GM23338 (cell line): ENCODE measurements at regions not wholly inside any gene's neighbourhood (a gene's known extent, or its start where the extent isn't known, plus 50 kb on each side); places are given as distances from the start of the nearest gene placed in this dataset.

ENCODE experiments used
- ATAC-seq: fragments of 200-7000 bp; cut with Tn5 transposase; 3 replicates; pipeline ENCODE4 v1.9.1; 2020
- DNase-seq: peaks from one replicate; pipeline ENCODE4 v3.0.0-alpha.2; 2015; ENCODE audit warnings: low spot score
- H2AFZ ChIP-seq: fragments of 200-600 bp; sonication (generic); 2 replicates; pipeline ENCODE4 v1.8.0; 2016; ENCODE audit warnings: antibody characterized with exemption, mild to moderate bottlenecking, moderate library complexity
- H3F3A ChIP-seq: fragments of 200-600 bp; sonication (generic); replicated peaks from 2 replicates; pipeline ENCODE4 v1.8.0; 2017; ENCODE audit warnings: antibody characterized with exemption, mixed run types, low read depth
- H3K27ac ChIP-seq: fragments of 200-600 bp; sonication (generic); 2 replicates; pipeline ENCODE4 v1.6.1; 2016; ENCODE audit warnings: low read depth
- H3K27me3 ChIP-seq: fragments of 200-600 bp; sonication (generic); 2 replicates; pipeline ENCODE4 v1.8.0; 2016; ENCODE audit warnings: mild to moderate bottlenecking, mixed run types, moderate library complexity; ENCODE audit not compliant: insufficient read depth
- H3K36me3 ChIP-seq: fragments of 200-600 bp; sonication (generic); 2 replicates; pipeline ENCODE4 v1.8.0; 2016; ENCODE audit warnings: mild to moderate bottlenecking; ENCODE audit not compliant: insufficient read depth
- H3K4me1 ChIP-seq: fragments of 200-600 bp; sonication (generic); 2 replicates; pipeline ENCODE4 v1.8.0; 2016; ENCODE audit warnings: mild to moderate bottlenecking, moderate library complexity; ENCODE audit not compliant: insufficient read depth
- H3K4me2 ChIP-seq: fragments of 200-600 bp; sonication (generic); 2 replicates; pipeline ENCODE4 v1.7.1; 2017; ENCODE audit warnings: mixed run types
- H3K4me3 ChIP-seq: fragments of 200-600 bp; sonication (generic); 2 replicates; pipeline ENCODE4 v1.6.1; 2016; ENCODE audit warnings: mixed run types
- H3K79me2 ChIP-seq: fragments of 200-600 bp; sonication (generic); replicated peaks from 2 replicates; pipeline ENCODE4 v1.8.0; 2017; ENCODE audit warnings: mild to moderate bottlenecking; ENCODE audit not compliant: insufficient read depth
- H3K9me2 ChIP-seq: fragments of 200-600 bp; sonication (generic); 2 replicates; pipeline ENCODE4 v1.8.0; 2017; ENCODE audit not compliant: insufficient read depth
- H4K20me1 ChIP-seq: fragments of 200-600 bp; sonication (generic); replicated peaks from 2 replicates; pipeline ENCODE4 v1.8.0; 2017; ENCODE audit warnings: mild to moderate bottlenecking; ENCODE audit not compliant: insufficient read depth
- H3K27ac Mint-ChIP-seq: 2 replicates; pipeline ENCODE4 v1.8.0; 2020; ENCODE audit warnings: inconsistent platforms, mild to moderate bottlenecking, moderate library complexity, mixed read lengths
- H3K27me3 Mint-ChIP-seq: 3 replicates; pipeline ENCODE4 v1.8.0; 2022; ENCODE audit warnings: low read depth, mild to moderate bottlenecking, moderate library complexity, mixed read lengths, inconsistent platforms; ENCODE audit not compliant: insufficient read depth, poor library complexity
- H3K36me3 Mint-ChIP-seq: 3 replicates; pipeline ENCODE4 v1.8.0; 2021; ENCODE audit warnings: low read depth, mild to moderate bottlenecking, inconsistent platforms, moderate library complexity, mixed read lengths
- H3K4me1 Mint-ChIP-seq: 3 replicates; pipeline ENCODE4 v1.8.0; 2020; ENCODE audit warnings: mild to moderate bottlenecking, inconsistent platforms, mixed read lengths
- H3K4me3 Mint-ChIP-seq: 3 replicates; pipeline ENCODE4 v1.8.0; 2021; ENCODE audit warnings: moderate library complexity, mild to moderate bottlenecking, inconsistent platforms, mixed read lengths
- H3K9me3 Mint-ChIP-seq: 3 replicates; pipeline ENCODE4 v1.8.0; 2020; ENCODE audit warnings: moderate library complexity, mild to moderate bottlenecking, inconsistent platforms, mixed read lengths
- CREB1 ChIP-seq: fragments of 250-450 bp; sonication (Bioruptor Pico); IDR thresholded peaks from 2 replicates; pipeline ENCODE4 v1.5.0; 2020; ENCODE audit warnings: low read depth, mild to moderate bottlenecking, moderate library complexity
- CTCF ChIP-seq, 2 experiments: fragments of 200-600 bp in 1 of 2; sonication (generic) in 1 of 2; conservative IDR thresholded peaks; 2 replicates each; pipeline versions ENCODE4 v1.5.1 to v1.6.1; 2016 to 2017; ENCODE audit warnings: antibody characterized with exemption in 2 of 2, low read depth in 2 of 2, mild to moderate bottlenecking in 2 of 2, moderate library complexity in 1 of 2
- ETS1 ChIP-seq: IDR thresholded peaks from 2 replicates; pipeline ENCODE4 v1.6.1; 2016; ENCODE audit warnings: antibody characterized with exemption
- EZH2 ChIP-seq: fragments of 200-600 bp; sonication (generic); IDR thresholded peaks from one replicate; pipeline ENCODE4 v1.8.0; 2017; ENCODE audit warnings: antibody characterized with exemption, mild to moderate bottlenecking, low read depth; ENCODE audit not compliant: unreplicated experiment
- EZH2phosphoT487 ChIP-seq: fragments of 200-600 bp; sonication (generic); IDR thresholded peaks from one replicate; pipeline ENCODE4 v1.8.1; 2018; ENCODE audit warnings: antibody characterized with exemption; ENCODE audit not compliant: unreplicated experiment
- JUNB ChIP-seq: IDR thresholded peaks from one replicate; pipeline ENCODE4 v1.6.1; 2016; ENCODE audit warnings: antibody characterized with exemption; ENCODE audit not compliant: unreplicated experiment
- NANOG ChIP-seq: IDR thresholded peaks from 2 replicates; pipeline ENCODE4 v1.6.1; 2016; ENCODE audit warnings: antibody characterized with exemption, borderline replicate concordance
- POLR2AphosphoS5 ChIP-seq: IDR thresholded peaks from 2 replicates; pipeline ENCODE4 v1.6.1; 2016; ENCODE audit warnings: antibody characterized with exemption, low read depth
- REST ChIP-seq: IDR thresholded peaks from one replicate; pipeline ENCODE4 v1.6.1; 2018; ENCODE audit warnings: antibody characterized with exemption; ENCODE audit not compliant: unreplicated experiment
- STAT1 ChIP-seq: IDR thresholded peaks from one replicate; pipeline ENCODE4 v1.6.1; 2016; ENCODE audit warnings: antibody characterized with exemption; ENCODE audit not compliant: unreplicated experiment
- ZNF114 ChIP-seq: fragments of 250-450 bp; sonication (Bioruptor Pico); IDR thresholded peaks from 2 replicates; pipeline ENCODE4 v1.5.0; 2020; ENCODE audit warnings: mild to moderate bottlenecking, moderate library complexity
- ZNF331 ChIP-seq: fragments of 250-450 bp; sonication (Bioruptor Pico); IDR thresholded peaks from 2 replicates; pipeline ENCODE4 v1.5.0; 2020; ENCODE audit warnings: low read depth, mild to moderate bottlenecking, moderate library complexity
- ZNF462 ChIP-seq: fragments of 250-450 bp; sonication (Bioruptor Pico); IDR thresholded peaks from 2 replicates; pipeline ENCODE4 v1.5.0; 2020; ENCODE audit warnings: mild to moderate bottlenecking, moderate library complexity

GRCh38 chr10:90193240-90193985 is 492.0 kb downstream of the KIF20B start:
- Histone ChIP-seq H3K36me3 (no peaks in the 10 kb centered on the region), H3K27ac (no peak overlapping the region), H3K4me3 (no peak overlapping the region), H3K9me2 (no peaks in the 10 kb centered on the region; the same call in 1 of the 2 replicates), H3K27me3 (no peaks in the 10 kb centered on the region), H3K4me1 (no peaks in the 10 kb centered on the region), H3K4me2 (no peak overlapping the region), H2AFZ (no peak overlapping the region), H4K20me1 (no peaks in the 10 kb centered on the region), H3K79me2 (no peaks in the 10 kb centered on the region), H3F3A (no peaks in the 10 kb centered on the region)
- no peak for TF ChIP-seq POLR2AphosphoS5
- no peak for TF ChIP-seq CREB1
- TF ChIP-seq EZH2, result no peak
- TF ChIP-seq JUNB, result no peak
- no peak for TF ChIP-seq EZH2phosphoT487
- TF ChIP-seq STAT1, result no peak
- no peak for TF ChIP-seq ZNF462 (CRISPR knock-in tag)
- TF ChIP-seq ETS1, result no peak
- no peak for TF ChIP-seq CTCF (conservative IDR thresholded peaks at IDR 0.05; ENCODE audit: low read depth in 2 of 2)
- TF ChIP-seq NANOG, result no peak
- no peak for TF ChIP-seq REST
- no peak for TF ChIP-seq ZNF114
- no peak for TF ChIP-seq ZNF331
- Mint-ChIP-seq H3K4me1 (no peaks in the 10 kb centered on the region), H3K27ac (no peak overlapping the region), H3K9me3 (no peaks in the 10 kb centered on the region), H3K4me3 (no peak overlapping the region), H3K36me3 (no peaks in the 10 kb centered on the region), H3K27me3 (no peaks in the 10 kb centered on the region)
- no peak for ATAC-seq
- DNase-seq, result no peak
